K562 (cell line): ENCODE measurements at regions not wholly inside any gene's neighbourhood (a gene's known extent, or its start where the extent isn't known, plus 50 kb on each side); places are given as distances from the start of the nearest gene placed in this dataset.
A peak's percentile ranks its signal among the peaks of the same experiment; 100 is the strongest.

Source experiments
- ATAC-seq: fragments of 200-7000 bp; cut with Tn5 transposase; 3 replicates; pipeline ENCODE4 v1.9.1; 2020; ENCODE audit warnings: moderate library complexity
- BruUV-seq: library from RNA; stranded (reverse); fragments of 400-500 nt; replicated peaks from 2 replicates; lab custom pipeline; 2021; lab: Mats Ljungman, UMichigan
- CTCF ChIA-PET: fragments of 300-600 bp; formaldehyde crosslinking; extraction: SDS; loops from one replicate; lab custom pipeline; 2021; ENCODE audit warnings: low intra/inter-chr PET ratio; lab: Yijun Ruan, JAX
- POLR2A ChIA-PET: fragments of 300-600, 350-650 bp; sonication (Branson Sonifier 250); formaldehyde crosslinking; extraction: SDS; loops from one replicate; lab custom pipeline; 2021; ENCODE audit warnings: antibody characterized with exemption, inconsistent platforms; lab: Yijun Ruan, JAX
- DNase-seq, 4 experiments: peaks; one replicate each; pipeline versions ENCODE4 v3.0.0 to v3.0.0-alpha.2; 2011 to 2018; ENCODE audit warnings: low spot score in 3 of 4, mixed read lengths in 3 of 4; ENCODE audit errors: extremely low read depth in 1 of 4
- FAIRE-seq: peaks from 2 replicates; lab custom pipeline; 2011; peaks lifted over from hg19 to GRCh38; lab: Jason Lieb, UNC
- H2AFZ ChIP-seq: 2 replicates; pipeline ENCODE4 v1.6.0; 2011; ENCODE audit warnings: low read depth, low read length, control low read depth, inconsistent platforms
- H3K27ac ChIP-seq: fragments of 200-600 bp; 3 replicates; pipeline ENCODE4 v1.8.0; 2011; ENCODE audit warnings: low read depth, mild to moderate bottlenecking, control low read depth, inconsistent platforms, low read length, moderate library complexity, mixed read lengths; ENCODE audit errors: extremely low read depth
- H3K27me3 ChIP-seq, 2 experiments: fragments of 300-600 bp in 1 of 2; 2 replicates in 1 of 2; 3 replicates in 1 of 2; pipeline versions ENCODE4 v1.6.0 to v1.8.0; 2011; ENCODE audit warnings: inconsistent platforms in 2 of 2, low read length in 2 of 2, mild to moderate bottlenecking in 1 of 2, mixed read lengths in 1 of 2, moderate library complexity in 1 of 2; ENCODE audit not compliant: control insufficient read depth in 2 of 2, insufficient read depth in 2 of 2
- H3K36me3 ChIP-seq: fragments of 300-600 bp; 3 replicates; pipeline ENCODE4 v1.8.0; 2011; ENCODE audit warnings: mild to moderate bottlenecking, low read length, inconsistent platforms; ENCODE audit not compliant: control insufficient read depth, insufficient read depth
- H3K4me1 ChIP-seq, 2 experiments: fragments of 200-600 bp in 1 of 2; replicated peaks in 1 of 2; 2 replicates in 1 of 2; 3 replicates in 1 of 2; pipeline versions ENCODE4 v1.5.1 to v1.8.0; 2011; ENCODE audit warnings: inconsistent platforms in 2 of 2, low read length in 2 of 2, mild to moderate bottlenecking in 1 of 2, mixed read lengths in 1 of 2, moderate library complexity in 1 of 2; ENCODE audit not compliant: control insufficient read depth in 2 of 2, insufficient read depth in 2 of 2
- H3K4me2 ChIP-seq: 2 replicates; pipeline ENCODE4 v1.6.1; 2011; ENCODE audit warnings: low read length, control low read depth, inconsistent platforms, mixed read lengths; ENCODE audit not compliant: insufficient read depth
- H3K4me3 ChIP-seq: fragments of 200-600 bp; sonication (generic), shearing (Covaris generic); 2 replicates; pipeline ENCODE4 v1.5.1; 2016; ENCODE audit warnings: control low read depth, inconsistent platforms
- H3K79me2 ChIP-seq: fragments of 200-600 bp; 3 replicates; pipeline ENCODE4 v1.8.0; 2011; ENCODE audit warnings: low read length, inconsistent platforms; ENCODE audit not compliant: control insufficient read depth, insufficient read depth
- H3K9ac ChIP-seq, 2 experiments: 2 replicates each; pipeline versions ENCODE4 v1.6.0 to v1.6.1; 2011; ENCODE audit warnings: low read depth in 2 of 2, low read length in 2 of 2, control low read depth in 1 of 2, inconsistent platforms in 1 of 2, mild to moderate bottlenecking in 1 of 2, mixed read lengths in 1 of 2; ENCODE audit not compliant: insufficient read depth in 1 of 2
- H3K9me1 ChIP-seq: one replicate; pipeline ENCODE4 v1.6.0; 2011; ENCODE audit warnings: inconsistent platforms, mild to moderate bottlenecking, low read length, moderate library complexity; ENCODE audit not compliant: control insufficient read depth, insufficient read depth
- H3K9me3 ChIP-seq: replicated peaks from 2 replicates; pipeline ENCODE4 v1.5.1; 2011; ENCODE audit warnings: low read depth, low read length, inconsistent platforms; ENCODE audit not compliant: control insufficient read depth, insufficient read depth
- H4K20me1 ChIP-seq: replicated peaks from 2 replicates; pipeline ENCODE4 v1.6.1; 2011; ENCODE audit warnings: low read length, inconsistent platforms, mixed read lengths; ENCODE audit not compliant: control insufficient read depth, insufficient read depth
- DMBX1 ChIP-seq: fragments of 250-450 bp; sonication (Bioruptor Pico); IDR thresholded peaks from 2 replicates; pipeline ENCODE4 v1.8.0; 2022; ENCODE audit warnings: inconsistent platforms, mild to moderate bottlenecking, moderate library complexity, borderline replicate concordance
- EHMT2 ChIP-seq: fragments of 450-650 bp; IDR thresholded peaks from 2 replicates; pipeline ENCODE4 v1.6.1; 2018; ENCODE audit warnings: antibody characterized with exemption
- IFI16 ChIP-seq: fragments of 250-450 bp; sonication (Bioruptor Pico); IDR thresholded peaks from 2 replicates; pipeline ENCODE4 v2.1.2; 2022; ENCODE audit warnings: mild to moderate bottlenecking, inconsistent platforms
- MIER1 ChIP-seq: fragments of 450-650 bp; IDR thresholded peaks from 2 replicates; pipeline ENCODE4 v1.6.1; 2016; ENCODE audit warnings: antibody characterized with exemption, mild to moderate bottlenecking, low read depth
- REST ChIP-seq, 2 experiments: fragments of 450-650 bp; formaldehyde crosslinking in 1 of 2; IDR thresholded peaks; 2 replicates each; pipeline versions ENCODE4 v1.4.0 to v1.6.1; 2014 to 2020; ENCODE audit warnings: mild to moderate bottlenecking in 2 of 2, borderline replicate concordance in 1 of 2, low read depth in 1 of 2
- ZBTB1 ChIP-seq: sonication (generic); formaldehyde crosslinking; IDR thresholded peaks from 2 replicates; pipeline ENCODE4 v1.8.1; 2023; ENCODE audit warnings: missing genetic modification reagents, low read depth, mild to moderate bottlenecking, borderline replicate concordance
- ZBTB7A ChIP-seq: IDR thresholded peaks from 2 replicates; pipeline ENCODE4 v1.6.1; 2011; ENCODE audit warnings: low read depth, mild to moderate bottlenecking, low read length, moderate library complexity, borderline replicate concordance; ENCODE audit not compliant: control insufficient read depth
- WGBS: fragments of 100-300 bp; shearing (Covaris generic); methylation state at CpG from one replicate; pipeline ENCODE4 v1.1.6; 2016; ENCODE audit warnings: low coverage, mixed read lengths; ENCODE audit not compliant: insufficient coverage; ENCODE audit errors: missing lambda C conversion rate; 5-methylcytosine and 5-hydroxymethylcytosine counted together
- in situ Hi-C: fragments of 300-500 bp; cut with MboI; formaldehyde crosslinking; loops from 4 replicates; pipeline ENCODE4 v1.15.0; 2018; ENCODE audit warnings: inconsistent platforms, mixed read lengths
- intact Hi-C: fragments of 100-400 bp; cut with micrococcal nuclease; formaldehyde crosslinking; loops from 2 replicates; pipeline ENCODE4 v1.14.2; 2022

GRCh38 chr17:36697903-36698530 is 96.6 kb downstream of the MRM1 start:
- WGBS = 14% methylated on average over 15 of the region's 16 CpGs
- POLR2A ChIA-PET = no interaction called here
- Histone ChIP-seq H3K4me1 (no peaks in the 10 kb centered on the region), H3K9me1 (no peaks in the 10 kb centered on the region), H3K79me2 (no peaks in the 10 kb centered on the region), H3K27me3 (peaks cover 4 to 9% of the 10 kb centered on the region in 2 experiments; a peak in 3 of 5 replicates), H3K4me3 (no peak overlapping the region)
- in situ Hi-C loops (no loop called here), intact Hi-C loops (no loop called here)
- FAIRE-seq = no peak
- TF ChIP-seq EHMT2 = peak; percentile 94
- no peak for TF ChIP-seq IFI16
- TF ChIP-seq DMBX1 = no peak
- peak; percentile 96 for TF ChIP-seq REST (IDR thresholded peaks at IDR 0.05; ENCODE audit: borderline replicate concordance)
- peak; percentile 64; the same call in 1 of the 2 replicates for TF ChIP-seq REST (CRISPR knock-in tag; IDR thresholded peaks at IDR 0.05; ENCODE audit: low read depth)
- TF ChIP-seq ZBTB7A = 0 out of 2 replicates have a peak, but pooled peaks have one; percentile 40
- no peak for TF ChIP-seq ZBTB1 (CRISPR knock-in tag)
- TF ChIP-seq MIER1 = peak; percentile 89
- TF ChIP-seq, all 486 proteins: peak for 4
- Histone ChIP-seq H3K36me3 (no peaks in the 10 kb centered on the region), H3K4me2 (no peak overlapping the region), H3K27ac (no peak overlapping the region), H3K9me3 (no peaks in the 10 kb centered on the region), H2AFZ (no peak overlapping the region), H4K20me1 (no peaks in the 10 kb centered on the region), H3K9ac (no peak overlapping the region)
- BruUV-seq = no TSS peak
- DNase-seq = peak in 3 of 4 experiments; percentile 30 to 61 (median 46)
- CTCF ChIA-PET = no interaction called here
- no peak; the same call in 2 of the 3 replicates for ATAC-seq
